Uterus (tissue), 2 donors: ENCODE measurements at regions not wholly inside any gene's neighbourhood (a gene's known extent, or its start where the extent isn't known, plus 50 kb on each side); places are given as distances from the start of the nearest gene placed in this dataset.

ENCODE experiments used
- POLR2A ChIP-seq, 2 donors: fragments of 450-650 bp; IDR thresholded peaks; one replicate each; pipeline ENCODE4 v1.6.1; 2016; ENCODE audit warnings: antibody characterized with exemption in 2 of 2, mild to moderate bottlenecking in 1 of 2, moderate library complexity in 1 of 2
- TF ChIP-seq, protein P1 (sequence below), 4 experiments: fragments of 200-600 bp in 2 of 4; fragments of 450-650 bp in 2 of 4; sonication (generic) in 2 of 4; IDR thresholded peaks; one replicate each; pipeline ENCODE4 v1.5.1; 2016 to 2019; ENCODE audit warnings: antibody characterized with exemption in 4 of 4, mild to moderate bottlenecking in 2 of 4, moderate library complexity in 1 of 4

DNA sequence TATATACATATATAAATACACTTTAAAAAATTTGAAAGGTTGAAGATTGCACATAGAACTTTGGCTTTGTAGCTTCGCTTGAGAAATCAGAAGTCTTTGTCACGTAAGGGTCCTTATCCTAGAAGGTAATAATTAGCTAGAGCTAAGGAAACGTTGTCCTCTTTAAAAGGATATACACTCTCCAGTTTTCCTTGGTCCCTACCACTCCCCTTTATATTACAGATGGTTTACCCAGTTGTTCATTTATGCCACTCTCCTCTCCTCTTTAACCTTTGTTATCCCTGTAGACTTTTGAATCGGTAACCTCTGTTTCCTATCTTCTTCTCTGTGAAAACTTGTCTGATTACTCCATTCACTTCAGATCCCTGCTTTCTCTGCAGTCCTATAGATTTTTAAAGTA lies 1101.0 kb upstream of the SEMA6A start:
- TF ChIP-seq, protein P1, sequence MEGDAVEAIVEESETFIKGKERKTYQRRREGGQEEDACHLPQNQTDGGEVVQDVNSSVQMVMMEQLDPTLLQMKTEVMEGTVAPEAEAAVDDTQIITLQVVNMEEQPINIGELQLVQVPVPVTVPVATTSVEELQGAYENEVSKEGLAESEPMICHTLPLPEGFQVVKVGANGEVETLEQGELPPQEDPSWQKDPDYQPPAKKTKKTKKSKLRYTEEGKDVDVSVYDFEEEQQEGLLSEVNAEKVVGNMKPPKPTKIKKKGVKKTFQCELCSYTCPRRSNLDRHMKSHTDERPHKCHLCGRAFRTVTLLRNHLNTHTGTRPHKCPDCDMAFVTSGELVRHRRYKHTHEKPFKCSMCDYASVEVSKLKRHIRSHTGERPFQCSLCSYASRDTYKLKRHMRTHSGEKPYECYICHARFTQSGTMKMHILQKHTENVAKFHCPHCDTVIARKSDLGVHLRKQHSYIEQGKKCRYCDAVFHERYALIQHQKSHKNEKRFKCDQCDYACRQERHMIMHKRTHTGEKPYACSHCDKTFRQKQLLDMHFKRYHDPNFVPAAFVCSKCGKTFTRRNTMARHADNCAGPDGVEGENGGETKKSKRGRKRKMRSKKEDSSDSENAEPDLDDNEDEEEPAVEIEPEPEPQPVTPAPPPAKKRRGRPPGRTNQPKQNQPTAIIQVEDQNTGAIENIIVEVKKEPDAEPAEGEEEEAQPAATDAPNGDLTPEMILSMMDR (IDR thresholded peaks at IDR 0.05) = no peak
- TF ChIP-seq POLR2A (IDR thresholded peaks at IDR 0.05) = no peak
